OCI-LY1 (cell line): ENCODE measurements at regions not wholly inside any gene's neighbourhood (a gene's known extent, or its start where the extent isn't known, plus 50 kb on each side); places are given as distances from the start of the nearest gene placed in this dataset.

ENCODE experiments used
- H2AFZ ChIP-seq: fragments of 200-600 bp; sonication (generic), shearing (Covaris generic); 2 replicates; pipeline ENCODE4 v1.6.0; 2014; ENCODE audit warnings: antibody characterized with exemption, mild to moderate bottlenecking, low read length
- H3F3A ChIP-seq: fragments of 200-600 bp; sonication (generic), shearing (Covaris generic); 2 replicates; pipeline ENCODE4 v1.6.0; 2014; ENCODE audit warnings: mild to moderate bottlenecking, antibody characterized with exemption, low read length, moderate library complexity; ENCODE audit not compliant: insufficient read depth
- H3K27ac ChIP-seq: fragments of 200-600 bp; sonication (generic); 2 replicates; pipeline ENCODE4 v1.5.1; 2014; ENCODE audit warnings: low read length, mixed run types, mild to moderate bottlenecking, low read depth; ENCODE audit not compliant: poor library complexity, severe bottlenecking
- H3K27me3 ChIP-seq: fragments of 200-600 bp; sonication (generic); 2 replicates; pipeline ENCODE4 v1.6.0; 2014; ENCODE audit warnings: antibody characterized with exemption, mild to moderate bottlenecking, low read length, moderate library complexity; ENCODE audit not compliant: insufficient read depth
- H3K36me3 ChIP-seq: fragments of 200-600 bp; sonication (generic); 2 replicates; pipeline ENCODE4 v1.6.1; 2014; ENCODE audit warnings: mild to moderate bottlenecking, antibody characterized with exemption, low read length, moderate library complexity, mixed read lengths; ENCODE audit not compliant: insufficient read depth
- H3K4me1 ChIP-seq: fragments of 200-600 bp; sonication (generic); 2 replicates; pipeline ENCODE4 v1.5.1; 2014; ENCODE audit warnings: mild to moderate bottlenecking, low read length, moderate library complexity; ENCODE audit not compliant: insufficient read depth, severe bottlenecking
- H3K4me2 ChIP-seq: fragments of 200-600 bp; sonication (generic), shearing (Covaris generic); 2 replicates; pipeline ENCODE4 v1.6.1; 2014; ENCODE audit warnings: low read length
- H3K4me3 ChIP-seq: fragments of 200-600 bp; sonication (generic); 2 replicates; pipeline ENCODE4 v1.5.1; 2014; ENCODE audit warnings: low read length, low read depth, mild to moderate bottlenecking, mixed read lengths; ENCODE audit not compliant: poor library complexity, severe bottlenecking
- H3K79me2 ChIP-seq: fragments of 200-600 bp; shearing (Covaris generic); 2 replicates; pipeline ENCODE4 v1.6.1; 2016; ENCODE audit warnings: mixed run types, low read length, mixed read lengths; ENCODE audit not compliant: insufficient read depth
- H3K9ac ChIP-seq: fragments of 200-600 bp; sonication (generic), shearing (Covaris generic); 2 replicates; pipeline ENCODE4 v1.6.1; 2014; ENCODE audit warnings: mild to moderate bottlenecking, low read length, mixed read lengths
- H3K9me2 ChIP-seq: fragments of 200-600 bp; sonication (generic), shearing (Covaris generic); 2 replicates; pipeline ENCODE4 v1.6.1; 2014; ENCODE audit warnings: low read depth, mild to moderate bottlenecking, low read length, mixed read lengths
- H3K9me3 ChIP-seq: fragments of 200-600 bp; shearing (Covaris generic); 2 replicates; pipeline ENCODE4 v1.6.1; 2014; ENCODE audit warnings: low read length, mixed read lengths
- H4K20me1 ChIP-seq: fragments of 200-600 bp; sonication (generic), shearing (Covaris generic); 2 replicates; pipeline ENCODE4 v1.6.0; 2016; ENCODE audit warnings: mild to moderate bottlenecking, low read length; ENCODE audit not compliant: insufficient read depth
- EZH2 ChIP-seq: fragments of 200-600 bp; sonication (generic), shearing (Covaris generic); IDR thresholded peaks from 2 replicates; pipeline ENCODE4 v1.8.0; 2017; ENCODE audit warnings: borderline replicate concordance, mixed run types, mild to moderate bottlenecking, antibody characterized with exemption, low read length, moderate library complexity, mixed read lengths
- TF ChIP-seq, protein P1 (sequence below): fragments of 200-600 bp; sonication (generic), shearing (Covaris generic); IDR thresholded peaks from 2 replicates; pipeline ENCODE4 v1.5.1; 2017; ENCODE audit warnings: mild to moderate bottlenecking, antibody characterized with exemption, low read length, moderate library complexity, mixed read lengths

GRCh38 chr21:21631961-21632360 lies 633.8 kb downstream of the NCAM2 start:
- Histone ChIP-seq H3K36me3 (no peaks in the 10 kb centered on the region), H3K4me3 (no peak overlapping the region), H3K4me2 (no peak overlapping the region), H3K9ac (no peak overlapping the region), H3K27ac (no peak overlapping the region), H4K20me1 (no peaks in the 10 kb centered on the region), H3K9me2 (no peaks in the 10 kb centered on the region), H2AFZ (no peak overlapping the region), H3K79me2 (no peaks in the 10 kb centered on the region), H3K27me3 (no peaks in the 10 kb centered on the region), H3K4me1 (no peaks in the 10 kb centered on the region), H3F3A (no peaks in the 10 kb centered on the region), H3K9me3 (no peaks in the 10 kb centered on the region)
- TF ChIP-seq EZH2, result no peak
- TF ChIP-seq, protein P1, sequence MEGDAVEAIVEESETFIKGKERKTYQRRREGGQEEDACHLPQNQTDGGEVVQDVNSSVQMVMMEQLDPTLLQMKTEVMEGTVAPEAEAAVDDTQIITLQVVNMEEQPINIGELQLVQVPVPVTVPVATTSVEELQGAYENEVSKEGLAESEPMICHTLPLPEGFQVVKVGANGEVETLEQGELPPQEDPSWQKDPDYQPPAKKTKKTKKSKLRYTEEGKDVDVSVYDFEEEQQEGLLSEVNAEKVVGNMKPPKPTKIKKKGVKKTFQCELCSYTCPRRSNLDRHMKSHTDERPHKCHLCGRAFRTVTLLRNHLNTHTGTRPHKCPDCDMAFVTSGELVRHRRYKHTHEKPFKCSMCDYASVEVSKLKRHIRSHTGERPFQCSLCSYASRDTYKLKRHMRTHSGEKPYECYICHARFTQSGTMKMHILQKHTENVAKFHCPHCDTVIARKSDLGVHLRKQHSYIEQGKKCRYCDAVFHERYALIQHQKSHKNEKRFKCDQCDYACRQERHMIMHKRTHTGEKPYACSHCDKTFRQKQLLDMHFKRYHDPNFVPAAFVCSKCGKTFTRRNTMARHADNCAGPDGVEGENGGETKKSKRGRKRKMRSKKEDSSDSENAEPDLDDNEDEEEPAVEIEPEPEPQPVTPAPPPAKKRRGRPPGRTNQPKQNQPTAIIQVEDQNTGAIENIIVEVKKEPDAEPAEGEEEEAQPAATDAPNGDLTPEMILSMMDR, result no peak

DNA sequence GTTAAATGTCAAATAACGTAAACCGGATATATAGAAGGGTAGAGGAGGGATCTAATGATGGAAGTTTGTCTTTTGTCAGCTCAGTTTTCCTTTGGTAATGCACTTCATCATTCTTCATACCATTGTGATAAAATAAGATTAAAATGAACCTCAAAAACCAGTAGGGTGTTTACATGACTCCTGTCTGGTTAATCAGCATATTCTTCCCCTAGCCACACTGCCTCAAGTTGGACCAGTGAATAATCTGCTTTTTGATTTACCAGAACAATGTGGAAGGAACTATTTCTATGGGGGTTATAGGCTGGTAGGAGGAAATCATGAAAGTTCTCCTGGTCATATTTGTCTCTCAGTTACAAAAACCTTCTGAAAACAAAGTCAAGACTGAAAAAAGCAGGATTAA lies 634.7 kb downstream of the NCAM2 start:
- Histone ChIP-seq H3K4me2 (no peak overlapping the region), H3K9ac (no peak overlapping the region), H3K4me3 (no peak overlapping the region), H3K9me2 (no peaks in the 10 kb centered on the region), H4K20me1 (no peaks in the 10 kb centered on the region), H3K36me3 (no peaks in the 10 kb centered on the region), H3K27ac (no peak overlapping the region), H2AFZ (no peak overlapping the region), H3F3A (no peaks in the 10 kb centered on the region), H3K27me3 (no peaks in the 10 kb centered on the region), H3K9me3 (no peaks in the 10 kb centered on the region), H3K79me2 (no peaks in the 10 kb centered on the region), H3K4me1 (no peaks in the 10 kb centered on the region)
- TF ChIP-seq, protein P1, result no peak
- TF ChIP-seq EZH2, result no peak

DNA sequence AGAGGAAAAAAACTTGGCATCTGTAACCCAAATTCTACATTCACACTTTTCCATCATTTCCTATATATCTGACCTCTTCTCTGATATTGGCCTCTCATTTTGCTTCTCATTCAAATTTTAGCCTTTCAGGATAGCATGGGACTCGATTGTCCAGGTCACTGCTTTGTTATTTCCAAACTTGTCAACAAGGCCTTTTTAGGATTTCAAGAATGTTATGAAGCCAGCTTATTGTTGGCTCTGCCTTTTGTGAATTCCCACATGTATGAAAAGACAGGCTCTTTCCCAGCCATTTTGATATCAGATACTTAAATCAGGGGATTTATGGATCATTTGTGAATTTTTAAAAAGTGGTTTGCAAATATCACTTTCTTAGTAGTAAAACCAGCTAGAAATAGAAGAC lies 663.5 kb downstream of the NCAM2 start:
- no peaks in the 10 kb centered on the region for H3K36me3 ChIP-seq
- no peak overlapping the region for H3K27ac ChIP-seq
- H3K27me3 ChIP-seq, result no peaks in the 10 kb centered on the region
- TF ChIP-seq EZH2, result no peak
- TF ChIP-seq, protein P1, result no peak
- no peak overlapping the region for H3K4me3 ChIP-seq
- no peak overlapping the region for H3K4me2 ChIP-seq
- H2AFZ ChIP-seq, result no peak overlapping the region
- no peaks in the 10 kb centered on the region for H3K79me2 ChIP-seq
- H3K9me2 ChIP-seq, result no peaks in the 10 kb centered on the region
- no peaks in the 10 kb centered on the region for H3K4me1 ChIP-seq
- no peaks in the 10 kb centered on the region for H4K20me1 ChIP-seq
- no peaks in the 10 kb centered on the region for H3K9me3 ChIP-seq
- H3F3A ChIP-seq, result no peaks in the 10 kb centered on the region
- no peak overlapping the region for H3K9ac ChIP-seq
